Keratinocyte (primary cell): ENCODE measurements at regions not wholly inside any gene's neighbourhood (a gene's known extent, or its start where the extent isn't known, plus 50 kb on each side); places are given as distances from the start of the nearest gene placed in this dataset.

Experiments
- DNase-seq: peaks from one replicate; pipeline ENCODE4 v3.0.0-alpha.2; 2011; ENCODE audit warnings: low read depth, missing footprints, low spot score
- FAIRE-seq: peaks from 2 replicates; lab custom pipeline; 2011; peaks lifted over from hg19 to GRCh38; lab: Jason Lieb, UNC
- H2AFZ ChIP-seq: 2 replicates; pipeline ENCODE4 v1.6.0; 2012; ENCODE audit warnings: low read length, control low read depth, inconsistent platforms; ENCODE audit not compliant: control insufficient read depth
- H3K27ac ChIP-seq: 2 replicates; pipeline ENCODE4 v1.5.1; 2011; ENCODE audit warnings: low read length; ENCODE audit not compliant: control insufficient read depth, insufficient read depth
- H3K27me3 ChIP-seq: 3 replicates; pipeline ENCODE4 v1.6.0; 2011; ENCODE audit warnings: low read length; ENCODE audit not compliant: control insufficient read depth, insufficient read depth; ENCODE audit errors: extremely low read depth
- H3K36me3 ChIP-seq, 2 experiments: 2 replicates in 1 of 2; 3 replicates in 1 of 2; pipeline ENCODE4 v1.5.1; 2011; ENCODE audit warnings: low read length in 2 of 2, mild to moderate bottlenecking in 1 of 2; ENCODE audit not compliant: control insufficient read depth in 2 of 2, insufficient read depth in 2 of 2; ENCODE audit errors: extremely low read depth in 1 of 2
- H3K4me1 ChIP-seq: 3 replicates; pipeline ENCODE4 v1.5.1; 2011; ENCODE audit warnings: low read length; ENCODE audit not compliant: control insufficient read depth, insufficient read depth; ENCODE audit errors: extremely low read depth
- H3K4me2 ChIP-seq: 3 replicates; pipeline ENCODE4 v1.6.0; 2011; ENCODE audit warnings: low read depth, low read length; ENCODE audit not compliant: control insufficient read depth, insufficient read depth; ENCODE audit errors: extremely low read depth
- H3K4me3 ChIP-seq, 3 experiments: fragments of 200-600 bp in 1 of 3; sonication (generic) in 1 of 3; 2 replicates in 2 of 3; 3 replicates in 1 of 3; pipeline ENCODE4 v1.5.1; 2011 to 2016; ENCODE audit warnings: low read length in 3 of 3, mild to moderate bottlenecking in 3 of 3, control low read depth in 2 of 3, inconsistent platforms in 1 of 3, low read depth in 1 of 3, mixed read lengths in 1 of 3, mixed run types in 1 of 3, moderate library complexity in 1 of 3; ENCODE audit not compliant: control insufficient read depth in 2 of 3, insufficient read depth in 2 of 3; ENCODE audit errors: extremely low read depth in 1 of 3
- H3K79me2 ChIP-seq: 2 replicates; pipeline ENCODE4 v1.6.0; 2012; ENCODE audit warnings: low read length; ENCODE audit not compliant: control insufficient read depth, insufficient read depth
- H3K9ac ChIP-seq: 3 replicates; pipeline ENCODE4 v1.6.0; 2011; ENCODE audit warnings: low read length; ENCODE audit not compliant: control insufficient read depth, insufficient read depth; ENCODE audit errors: extremely low read depth
- H3K9me1 ChIP-seq: 3 replicates; pipeline ENCODE4 v1.6.0; 2011; ENCODE audit warnings: low read length; ENCODE audit not compliant: control insufficient read depth, insufficient read depth; ENCODE audit errors: extremely low read depth
- H3K9me3 ChIP-seq: 2 replicates; pipeline ENCODE4 v1.5.1; 2012; ENCODE audit warnings: low read depth, low read length; ENCODE audit not compliant: control insufficient read depth
- H4K20me1 ChIP-seq: 3 replicates; pipeline ENCODE4 v1.6.0; 2011; ENCODE audit warnings: low read length; ENCODE audit not compliant: control insufficient read depth, insufficient read depth; ENCODE audit errors: extremely low read depth
- EZH2 ChIP-seq: IDR thresholded peaks from one replicate; pipeline ENCODE4 v1.6.1; 2012; ENCODE audit warnings: inconsistent platforms, mild to moderate bottlenecking, low read length, moderate library complexity
- dilution Hi-C: fragments of 300-500 bp; cut with MboI; formaldehyde crosslinking; loops from one replicate; pipeline ENCODE4 v1.7.0; 2020; ENCODE audit warnings: low sequenced_read_pairs; ENCODE audit not compliant: extremely low pct_ligation_motif_present
- TF ChIP-seq, protein P1 (sequence below), 3 experiments: IDR thresholded peaks in 1 of 3; conservative IDR thresholded peaks in 1 of 3; optimal IDR thresholded peaks in 1 of 3; 2 replicates in 2 of 3; 3 replicates in 1 of 3; pipeline versions ENCODE3 to v1.5.1; 2011; ENCODE audit warnings: low read length in 3 of 3, mild to moderate bottlenecking in 3 of 3, moderate library complexity in 2 of 3, control low read depth in 1 of 3, inconsistent platforms in 1 of 3; ENCODE audit not compliant: insufficient read depth in 2 of 3; ENCODE audit errors: extremely low read depth in 1 of 3

DNA sequence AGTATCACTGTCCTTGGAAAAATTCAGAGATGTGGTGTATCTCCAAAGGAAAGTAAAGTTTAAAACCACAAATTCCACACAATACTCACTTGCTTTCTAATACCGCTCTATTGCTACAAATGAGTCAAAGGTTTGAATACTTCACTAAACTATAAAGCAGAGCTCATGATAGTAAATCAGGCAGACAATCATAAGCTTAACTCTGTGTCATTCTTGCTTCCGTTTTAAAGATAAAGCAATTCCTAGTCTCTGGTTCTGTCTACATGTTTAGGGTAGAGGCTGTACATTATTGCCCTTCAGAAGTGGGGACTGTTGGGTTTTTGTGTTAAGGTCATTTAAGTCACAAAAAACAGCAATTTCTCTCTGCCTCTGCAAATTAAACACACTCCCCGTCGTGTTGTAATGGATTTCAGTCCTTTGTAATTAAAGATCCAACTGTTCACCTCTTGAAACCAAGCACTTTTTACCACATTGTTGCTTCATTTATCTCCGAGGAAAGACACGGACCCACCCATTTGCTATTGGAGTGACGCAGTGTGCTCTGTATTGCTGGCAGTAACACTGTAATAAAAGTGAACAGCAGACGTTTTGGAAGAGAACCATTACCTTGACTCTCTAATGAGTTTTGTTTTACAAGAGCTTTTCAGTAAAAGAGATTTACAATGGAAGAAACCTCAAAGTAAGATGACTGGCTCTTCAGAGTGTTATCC, 83.1 kb upstream of the CNTNAP4 start:
- DNase-seq (no peak), FAIRE-seq (no peak)
- H2AFZ ChIP-seq, result no peak overlapping the region
- TF ChIP-seq EZH2, result no peak
- TF ChIP-seq, protein P1, sequence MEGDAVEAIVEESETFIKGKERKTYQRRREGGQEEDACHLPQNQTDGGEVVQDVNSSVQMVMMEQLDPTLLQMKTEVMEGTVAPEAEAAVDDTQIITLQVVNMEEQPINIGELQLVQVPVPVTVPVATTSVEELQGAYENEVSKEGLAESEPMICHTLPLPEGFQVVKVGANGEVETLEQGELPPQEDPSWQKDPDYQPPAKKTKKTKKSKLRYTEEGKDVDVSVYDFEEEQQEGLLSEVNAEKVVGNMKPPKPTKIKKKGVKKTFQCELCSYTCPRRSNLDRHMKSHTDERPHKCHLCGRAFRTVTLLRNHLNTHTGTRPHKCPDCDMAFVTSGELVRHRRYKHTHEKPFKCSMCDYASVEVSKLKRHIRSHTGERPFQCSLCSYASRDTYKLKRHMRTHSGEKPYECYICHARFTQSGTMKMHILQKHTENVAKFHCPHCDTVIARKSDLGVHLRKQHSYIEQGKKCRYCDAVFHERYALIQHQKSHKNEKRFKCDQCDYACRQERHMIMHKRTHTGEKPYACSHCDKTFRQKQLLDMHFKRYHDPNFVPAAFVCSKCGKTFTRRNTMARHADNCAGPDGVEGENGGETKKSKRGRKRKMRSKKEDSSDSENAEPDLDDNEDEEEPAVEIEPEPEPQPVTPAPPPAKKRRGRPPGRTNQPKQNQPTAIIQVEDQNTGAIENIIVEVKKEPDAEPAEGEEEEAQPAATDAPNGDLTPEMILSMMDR (optimal IDR thresholded peaks at IDR 0.05 in 1 of 3, IDR thresholded peaks at IDR 0.05 in 1 of 3, conservative IDR thresholded peaks at IDR 0.05 in 1 of 3; ENCODE audit: extremely low read depth in 1 of 3, insufficient read depth in 2 of 3, low read length in 3 of 3), result no peak
- H3K79me2 ChIP-seq, result no peaks in the 10 kb centered on the region
- no peak overlapping the region for H3K4me2 ChIP-seq
- no peaks in the 10 kb centered on the region for H3K9me1 ChIP-seq
- H3K27ac ChIP-seq, result no peak overlapping the region
- H3K4me3 ChIP-seq, result no peak overlapping the region
- no peaks in the 10 kb centered on the region for H3K27me3 ChIP-seq
- no peaks in the 10 kb centered on the region for H3K4me1 ChIP-seq
- dilution Hi-C loops, result no loop called here
- H3K9me3 ChIP-seq, result no peaks in the 10 kb centered on the region
- H3K36me3 ChIP-seq, result no peaks in the 10 kb centered on the region
- H3K9ac ChIP-seq, result no peak overlapping the region
- H4K20me1 ChIP-seq, result no peaks in the 10 kb centered on the region

DNA sequence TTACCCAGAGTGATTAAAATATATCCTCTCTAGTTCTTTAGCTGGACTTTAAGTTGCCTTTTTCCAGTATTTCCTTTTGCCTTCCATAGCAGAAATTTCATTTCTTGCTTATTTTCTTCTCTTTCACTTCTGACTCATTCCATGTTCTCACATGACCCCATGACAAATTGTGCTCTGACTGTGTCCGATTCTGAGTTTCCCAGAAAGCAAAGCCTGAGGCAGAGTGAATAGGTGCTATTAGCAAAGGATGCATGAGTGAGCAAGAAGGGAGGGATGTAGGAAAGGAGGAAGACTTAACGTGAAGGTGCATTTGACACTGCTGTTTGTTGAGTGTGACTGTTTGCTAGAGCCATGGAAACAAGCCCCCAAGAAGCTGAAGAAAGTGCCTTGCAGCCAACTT, 82.6 kb upstream of the CNTNAP4 start:
- no peaks in the 10 kb centered on the region for H3K27me3 ChIP-seq
- dilution Hi-C loops, result no loop called here
- no peak overlapping the region for H3K4me2 ChIP-seq
- TF ChIP-seq EZH2, result no peak
- TF ChIP-seq, protein P1 (optimal IDR thresholded peaks at IDR 0.05 in 1 of 3, IDR thresholded peaks at IDR 0.05 in 1 of 3, conservative IDR thresholded peaks at IDR 0.05 in 1 of 3; ENCODE audit: extremely low read depth in 1 of 3, insufficient read depth in 2 of 3, low read length in 3 of 3), result no peak
- no peaks in the 10 kb centered on the region for H3K4me1 ChIP-seq
- no peaks in the 10 kb centered on the region for H3K79me2 ChIP-seq
- no peak overlapping the region for H2AFZ ChIP-seq
- DNase-seq (no peak), FAIRE-seq (no peak)
- H3K27ac ChIP-seq, result no peak overlapping the region
- no peaks in the 10 kb centered on the region for H3K9me3 ChIP-seq
- no peak overlapping the region for H3K9ac ChIP-seq
- no peaks in the 10 kb centered on the region for H3K9me1 ChIP-seq
- no peaks in the 10 kb centered on the region for H4K20me1 ChIP-seq
- no peaks in the 10 kb centered on the region for H3K36me3 ChIP-seq
- H3K4me3 ChIP-seq, result no peak overlapping the region
